ENCODE measurements at regions not wholly inside any gene's neighbourhood (a gene's known extent, or its start where the extent isn't known, plus 50 kb on each side); places are given as distances from the start of the nearest gene placed in this dataset.

DNA sequence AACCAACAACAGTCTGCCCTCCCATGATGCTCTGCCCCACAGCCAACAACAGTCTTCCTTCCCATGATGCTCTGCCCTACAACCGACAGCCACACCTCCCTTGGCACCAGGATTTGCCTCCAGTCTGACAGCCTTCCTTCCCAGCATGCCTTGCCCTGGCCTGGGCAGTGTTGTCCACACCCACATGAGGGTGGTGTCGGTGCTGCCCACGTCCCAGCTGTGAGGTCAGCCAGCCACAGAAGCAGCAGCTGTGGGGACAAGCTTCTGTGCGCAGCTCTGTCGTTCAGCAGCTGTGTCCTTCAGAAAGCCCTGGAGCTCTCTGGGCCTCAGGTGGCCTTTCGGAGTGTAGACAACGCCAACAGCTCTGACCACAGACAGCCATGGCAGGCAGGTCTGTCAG lies 1378.9 kb downstream of the BRD1 start (continued):
- TF ChIP-seq CREB5 (CRISPR knock-in tag; IDR thresholded peaks at IDR 0.05; ENCODE audit: low read depth) (no peak), CSRNP3 (CRISPR knock-in tag; IDR thresholded peaks at IDR 0.05) (no peak), ISL1 (CRISPR knock-in tag; IDR thresholded peaks at IDR 0.05) (no peak), OSR1 (CRISPR knock-in tag; IDR thresholded peaks at IDR 0.05) (no peak), CSDC2 (CRISPR knock-in tag; IDR thresholded peaks at IDR 0.05) (no peak), TOX (CRISPR knock-in tag; IDR thresholded peaks at IDR 0.05; ENCODE audit: borderline replicate concordance) (no peak)

DNA sequence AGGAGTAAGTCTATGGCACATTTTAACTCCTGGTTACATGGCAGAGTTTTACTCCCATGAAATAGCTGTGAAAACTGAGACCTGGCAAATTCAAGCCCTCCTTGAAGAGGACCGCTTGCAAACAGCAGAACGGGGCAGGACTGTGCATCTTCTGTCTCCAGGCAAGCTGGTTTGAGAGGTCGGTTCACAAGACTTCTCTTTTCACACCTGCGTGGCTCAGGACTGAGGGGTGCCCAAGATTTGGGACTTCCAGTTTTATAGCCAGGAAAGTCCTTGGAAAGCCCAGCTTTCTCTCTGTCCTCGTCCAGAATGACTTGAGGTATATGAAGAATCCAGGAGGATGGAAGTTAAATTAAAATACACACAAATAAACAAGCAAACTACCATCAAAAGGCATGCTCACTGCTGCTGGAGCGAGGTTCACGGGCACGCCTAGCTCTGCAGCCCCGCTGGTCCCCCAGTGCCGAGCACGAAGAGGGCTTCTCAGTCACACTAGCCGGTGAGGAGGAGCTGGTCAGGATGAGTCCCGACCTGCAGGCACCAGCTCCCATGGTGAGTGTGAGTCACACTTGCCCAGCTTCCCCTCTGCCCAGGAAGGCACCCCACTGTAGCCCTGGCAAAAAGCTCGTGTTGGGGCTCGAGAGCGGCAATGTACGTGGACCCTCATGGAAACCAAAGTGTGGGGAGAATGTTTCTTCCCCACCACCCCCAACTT lies 1382.4 kb downstream of the BRD1 start:
- no peak for TF ChIP-seq TCF4 (CRISPR knock-in tag; IDR thresholded peaks at IDR 0.05; ENCODE audit: borderline replicate concordance)
- TF ChIP-seq ARNTL (CRISPR knock-in tag; IDR thresholded peaks at IDR 0.05; ENCODE audit: borderline replicate concordance, low read depth), result no peak
- TF ChIP-seq CSRNP3 (CRISPR knock-in tag; IDR thresholded peaks at IDR 0.05), result no peak
- TF ChIP-seq POU6F1 (CRISPR knock-in tag; IDR thresholded peaks at IDR 0.05; ENCODE audit: borderline replicate concordance, low read depth), result no peak
- no peak for TF ChIP-seq PPARA (CRISPR knock-in tag; IDR thresholded peaks at IDR 0.05; ENCODE audit: borderline replicate concordance)
- TF ChIP-seq ZFP30 (CRISPR knock-in tag; IDR thresholded peaks at IDR 0.05), result no peak
- no peak for TF ChIP-seq BACH2 (CRISPR knock-in tag; IDR thresholded peaks at IDR 0.05; ENCODE audit: borderline replicate concordance)
- ATAC-seq, result no peak

GRCh38 chr22:48444320-48445112 lies 1383.2 kb downstream of the BRD1 start:
- ATAC-seq, result no peak
- no peak for TF ChIP-seq ESRRG (CRISPR knock-in tag; IDR thresholded peaks at IDR 0.05)
- no peak for TF ChIP-seq GLIS3 (CRISPR knock-in tag; IDR thresholded peaks at IDR 0.05)
- no peak for TF ChIP-seq RARB (CRISPR knock-in tag; IDR thresholded peaks at IDR 0.05)
- TF ChIP-seq ZC3H10 (CRISPR knock-in tag; IDR thresholded peaks at IDR 0.05), result no peak
- TF ChIP-seq CSDC2 (CRISPR knock-in tag; IDR thresholded peaks at IDR 0.05), result no peak
- TF ChIP-seq ARNTL (CRISPR knock-in tag; IDR thresholded peaks at IDR 0.05; ENCODE audit: borderline replicate concordance, low read depth), result no peak
- no peak for TF ChIP-seq ZFP3 (CRISPR knock-in tag; IDR thresholded peaks at IDR 0.05)
- no peak for TF ChIP-seq ZNF8 (CRISPR knock-in tag; IDR thresholded peaks at IDR 0.05)
- TF ChIP-seq POU6F1 (CRISPR knock-in tag; IDR thresholded peaks at IDR 0.05; ENCODE audit: borderline replicate concordance, low read depth), result no peak
- TF ChIP-seq ZFP30 (CRISPR knock-in tag; IDR thresholded peaks at IDR 0.05), result no peak
- TF ChIP-seq PPARA (CRISPR knock-in tag; IDR thresholded peaks at IDR 0.05; ENCODE audit: borderline replicate concordance), result no peak

- no peak for ATAC-seq
- TF ChIP-seq CSDC2 (CRISPR knock-in tag; IDR thresholded peaks at IDR 0.05) (no peak), SNAI2 (CRISPR knock-in tag; IDR thresholded peaks at IDR 0.05) (no peak), POU6F1 (CRISPR knock-in tag; IDR thresholded peaks at IDR 0.05; ENCODE audit: borderline replicate concordance, low read depth) (no peak), PPARA (CRISPR knock-in tag; IDR thresholded peaks at IDR 0.05; ENCODE audit: borderline replicate concordance) (no peak), CSRNP3 (CRISPR knock-in tag; IDR thresholded peaks at IDR 0.05) (no peak), ESRRG (CRISPR knock-in tag; IDR thresholded peaks at IDR 0.05) (no peak), GLIS3 (CRISPR knock-in tag; IDR thresholded peaks at IDR 0.05) (no peak)
- TF ChIP-seq, protein P1, sequence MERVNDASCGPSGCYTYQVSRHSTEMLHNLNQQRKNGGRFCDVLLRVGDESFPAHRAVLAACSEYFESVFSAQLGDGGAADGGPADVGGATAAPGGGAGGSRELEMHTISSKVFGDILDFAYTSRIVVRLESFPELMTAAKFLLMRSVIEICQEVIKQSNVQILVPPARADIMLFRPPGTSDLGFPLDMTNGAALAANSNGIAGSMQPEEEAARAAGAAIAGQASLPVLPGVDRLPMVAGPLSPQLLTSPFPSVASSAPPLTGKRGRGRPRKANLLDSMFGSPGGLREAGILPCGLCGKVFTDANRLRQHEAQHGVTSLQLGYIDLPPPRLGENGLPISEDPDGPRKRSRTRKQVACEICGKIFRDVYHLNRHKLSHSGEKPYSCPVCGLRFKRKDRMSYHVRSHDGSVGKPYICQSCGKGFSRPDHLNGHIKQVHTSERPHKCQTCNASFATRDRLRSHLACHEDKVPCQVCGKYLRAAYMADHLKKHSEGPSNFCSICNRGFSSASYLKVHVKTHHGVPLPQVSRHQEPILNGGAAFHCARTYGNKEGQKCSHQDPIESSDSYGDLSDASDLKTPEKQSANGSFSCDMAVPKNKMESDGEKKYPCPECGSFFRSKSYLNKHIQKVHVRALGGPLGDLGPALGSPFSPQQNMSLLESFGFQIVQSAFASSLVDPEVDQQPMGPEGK (CRISPR knock-in tag; IDR thresholded peaks at IDR 0.05; ENCODE audit: borderline replicate concordance), result no peak
Observed at GRCh38 chr22:48443680-48444079, 1384.0 kb downstream of the BRD1 start.

All from SK-N-SH treated with all-trans-retinoic acid at 6 μM for 48 hours (cell line).